ENCODE measurements at regions not wholly inside any gene's neighbourhood (a gene's known extent, or its start where the extent isn't known, plus 50 kb on each side); places are given as distances from the start of the nearest gene placed in this dataset.

GRCh38 chr7:47148536-47149207 lies 433.2 kb downstream of the TNS3 start:
- DNase-seq (ENCODE audit: low read depth, low spot score) = no peak
- ChIA-PET CTCF (interaction anchor here (0.6 kb wide), 1 partner anchor 1488 kb away, joined by 3 read pairs; no protein-coding TSS in a partner anchor), POLR2A (no interaction called here), RAD21 (ENCODE audit: unreplicated experiment) (no interaction called here), SMC1A (ENCODE audit: uncharacterized antibody, unreplicated experiment) (no interaction called here)
- no peaks in the 10 kb centered on the region for H3K79me2 ChIP-seq (ENCODE audit: control insufficient read depth, insufficient read depth, low read length)
- intact Hi-C loops (cut with micrococcal nuclease; ENCODE audit: unreplicated experiment) (no loop called here), in situ Hi-C loops (cut with MboI) (no loop called here)
- no TSS peak for BruUV-seq (replicated peaks)
- no peak overlapping the region for H3K4me2 ChIP-seq (ENCODE audit: control insufficient read depth, insufficient read depth)
- no peaks in the 10 kb centered on the region; a peak in 1 of 4 replicates for H3K27me3 ChIP-seq (replicated peaks in 1 of 2; ENCODE audit: control insufficient read depth in 2 of 2, insufficient read depth in 2 of 2, low read length in 1 of 2)
- no peak for TF ChIP-seq MLLT1 (IDR thresholded peaks at IDR 0.05)
- no peak overlapping the region for H3K27ac ChIP-seq (ENCODE audit: control insufficient read depth, insufficient read depth)
- H3K36me3 ChIP-seq (ENCODE audit: control insufficient read depth in 2 of 2, insufficient read depth in 2 of 2, low read length in 1 of 2) = no peaks in the 10 kb centered on the region
- 48% methylated on average over 5 of the region's 5 CpGs for WGBS (ENCODE audit: insufficient coverage, insufficient replicate concordance, low lambda C conversion rate, missing lambda C conversion rate)
- no peak overlapping the region for H2AFZ ChIP-seq (ENCODE audit: control insufficient read depth, low read depth, low read length)
- no peak for FAIRE-seq
- H4K20me1 ChIP-seq (ENCODE audit: control insufficient read depth, insufficient read depth) = no peaks in the 10 kb centered on the region
- no peaks in the 10 kb centered on the region for H3K4me1 ChIP-seq (ENCODE audit: control insufficient read depth, insufficient read depth, low read length)
- no peak overlapping the region for H3K9ac ChIP-seq (ENCODE audit: control insufficient read depth, insufficient read depth, low read length)
- H3K4me3 ChIP-seq = no peak overlapping the region
- ATAC-seq = no peak
- H3K9me3 ChIP-seq (replicated peaks; ENCODE audit: control insufficient read depth, insufficient read depth, low read length) = no peaks in the 10 kb centered on the region

- RAD21 ChIA-PET (ENCODE audit: unreplicated experiment) = no interaction called here
- CTCF ChIA-PET = interaction anchor here (0.7 to 1.3 kb wide), 2 partner anchors 33 to 119 kb away, joined by 3 read pairs; no protein-coding TSS in a partner anchor
- Histone ChIP-seq H3K27ac (ENCODE audit: control insufficient read depth, insufficient read depth) (no peak overlapping the region), H3K4me3 (no peak overlapping the region), H3K9me3 (replicated peaks; ENCODE audit: control insufficient read depth, insufficient read depth, low read length) (no peaks in the 10 kb centered on the region), H3K27me3 (replicated peaks in 1 of 2; ENCODE audit: control insufficient read depth in 2 of 2, insufficient read depth in 2 of 2, low read length in 1 of 2) (no peaks in the 10 kb centered on the region; a peak in 1 of 4 replicates), H4K20me1 (ENCODE audit: control insufficient read depth, insufficient read depth) (no peaks in the 10 kb centered on the region), H3K79me2 (ENCODE audit: control insufficient read depth, insufficient read depth, low read length) (no peaks in the 10 kb centered on the region), H3K4me1 (ENCODE audit: control insufficient read depth, insufficient read depth, low read length) (no peaks in the 10 kb centered on the region), H2AFZ (ENCODE audit: control insufficient read depth, low read depth, low read length) (no peak overlapping the region), H3K36me3 (ENCODE audit: control insufficient read depth in 2 of 2, insufficient read depth in 2 of 2, low read length in 1 of 2) (no peaks in the 10 kb centered on the region), H3K4me2 (ENCODE audit: control insufficient read depth, insufficient read depth) (no peak overlapping the region), H3K9ac (ENCODE audit: control insufficient read depth, insufficient read depth, low read length) (no peak overlapping the region)
- intact Hi-C loops (cut with micrococcal nuclease; ENCODE audit: unreplicated experiment) = no loop called here
- FAIRE-seq (no peak), ATAC-seq (no peak), DNase-seq (ENCODE audit: low read depth, low spot score) (no peak)
- SMC1A ChIA-PET (ENCODE audit: uncharacterized antibody, unreplicated experiment) = interaction anchor here (0.6 to 1.4 kb wide), 3 partner anchors 9 to 42 kb away, joined by 3 to 4 read pairs (median 3); no protein-coding TSS in a partner anchor
- in situ Hi-C loops (cut with MboI) = no loop called here
- POLR2A ChIA-PET = no interaction called here
- no TSS peak for BruUV-seq (replicated peaks)
- 0% methylated on average over 3 of the region's 3 CpGs for WGBS (ENCODE audit: insufficient coverage, insufficient replicate concordance, low lambda C conversion rate, missing lambda C conversion rate)
- TF ChIP-seq ZBTB11 (CRISPR knock-in tag; IDR thresholded peaks at IDR 0.05) (no peak), SIX5 (IDR thresholded peaks at IDR 0.05; ENCODE audit: low read depth, low read length, severe bottlenecking) (no peak), NR2F1 (conservative IDR thresholded peaks at IDR 0.05) (no peak), ZNF217 (IDR thresholded peaks at IDR 0.05) (no peak), HSF1 (IDR thresholded peaks at IDR 0.05; ENCODE audit: low read depth, low read length) (no peak), POLR2A (IDR thresholded peaks at IDR 0.05; ENCODE audit: low read depth, low read length) (no peak), ESRRA (IDR thresholded peaks at IDR 0.05; ENCODE audit: low read length) (no peak), MLLT1 (IDR thresholded peaks at IDR 0.05) (no peak), BACH1 (IDR thresholded peaks at IDR 0.05; ENCODE audit: borderline replicate concordance) (no peak)
These were observed 434.7 kb downstream of the TNS3 start for GRCh38 chr7:47147213-47147631.
